Activated T-helper 2 cell treated with anti-CD3 and anti-CD28 coated beads, Interferon-gamma antibody, Interleukin-2, Interleukin-4, amounts not matched to agents 10 μg/mL and 5 μg/mL and 100 μg/mL, durations not matched to agents 14 hours and 24 hours and 36 hours (primary cell): ENCODE measurements at regions not wholly inside any gene's neighbourhood (a gene's known extent, or its start where the extent isn't known, plus 50 kb on each side); places are given as distances from the start of the nearest gene placed in this dataset.

Source experiments
- DNase-seq: peaks from one replicate; pipeline ENCODE4 v3.0.0; 2021; ENCODE audit warnings: low spot score
- H3K27ac Mint-ChIP-seq: one replicate; pipeline ENCODE4 v1.8.0; 2021; ENCODE audit warnings: mixed read lengths
- H3K27me3 Mint-ChIP-seq: one replicate; pipeline ENCODE4 v1.8.0; 2021; ENCODE audit warnings: low read depth, mixed read lengths
- H3K36me3 Mint-ChIP-seq: one replicate; pipeline ENCODE4 v1.8.0; 2021; ENCODE audit warnings: low read depth, mixed read lengths
- H3K4me1 Mint-ChIP-seq: one replicate; pipeline ENCODE4 v1.8.0; 2021; ENCODE audit warnings: low read depth, mixed read lengths
- H3K4me3 Mint-ChIP-seq: one replicate; pipeline ENCODE4 v1.8.0; 2021; ENCODE audit warnings: low read depth, mild to moderate bottlenecking, moderate library complexity, mixed read lengths
- H3K9me3 Mint-ChIP-seq: one replicate; pipeline ENCODE4 v1.8.0; 2021; ENCODE audit warnings: mixed read lengths
- intact Hi-C: fragments of 100-400 bp; cut with micrococcal nuclease; formaldehyde crosslinking; loops from one replicate; pipeline ENCODE4 v1.15.1; 2023

GRCh38 chr15:62979252-62979651 is 63.3 kb upstream of the TPM1 start:
- Mint-ChIP-seq H3K4me1 (no peaks in the 10 kb centered on the region), H3K27ac (no peak overlapping the region), H3K27me3 (peaks cover 8% of the 10 kb centered on the region)

GRCh38 chr15:62981071-62981470 is 61.5 kb upstream of the TPM1 start:
- Mint-ChIP-seq H3K27ac (no peak overlapping the region), H3K4me1 (no peaks in the 10 kb centered on the region), H3K9me3 (no peaks in the 10 kb centered on the region), H3K36me3 (no peaks in the 10 kb centered on the region), H3K4me3 (no peak overlapping the region), H3K27me3 (peaks cover 15% of the 10 kb centered on the region)
- intact Hi-C loops, result no loop called here
- no peak for DNase-seq

More at GRCh38 chr15:62979252-62979651, 63.3 kb upstream of the TPM1 start:
- intact Hi-C loops, result no loop called here
- Mint-ChIP-seq H3K36me3 (no peaks in the 10 kb centered on the region), H3K4me3 (no peak overlapping the region), H3K9me3 (no peaks in the 10 kb centered on the region)
- DNase-seq, result no peak

GRCh38 chr15:62983956-62984355 is 58.6 kb upstream of the TPM1 start:
- Mint-ChIP-seq H3K27ac (no peak overlapping the region), H3K36me3 (no peaks in the 10 kb centered on the region), H3K9me3 (no peaks in the 10 kb centered on the region), H3K4me1 (no peaks in the 10 kb centered on the region), H3K4me3 (no peak overlapping the region), H3K27me3 (peaks cover 17% of the 10 kb centered on the region)
- intact Hi-C loops, result no loop called here
- DNase-seq, result no peak

- Mint-ChIP-seq H3K36me3 (no peaks in the 10 kb centered on the region), H3K4me1 (no peaks in the 10 kb centered on the region), H3K9me3 (no peaks in the 10 kb centered on the region), H3K27ac (no peak overlapping the region), H3K27me3 (peaks cover 15% of the 10 kb centered on the region), H3K4me3 (no peak overlapping the region)
- DNase-seq, result no peak
- intact Hi-C loops, result no loop called here
These were observed 56.8 kb upstream of the TPM1 start for GRCh38 chr15:62985768-62986167.

GRCh38 chr15:62986948-62987347 is 55.6 kb upstream of the TPM1 start:
- Mint-ChIP-seq H3K4me3 (no peak overlapping the region), H3K4me1 (no peaks in the 10 kb centered on the region), H3K27me3 (peaks cover 16% of the 10 kb centered on the region), H3K27ac (no peak overlapping the region), H3K9me3 (no peaks in the 10 kb centered on the region), H3K36me3 (no peaks in the 10 kb centered on the region)
- intact Hi-C loops, result no loop called here
- DNase-seq, result no peak

- H3K36me3 Mint-ChIP-seq, result no peaks in the 10 kb centered on the region
- peaks cover 12% of the 10 kb centered on the region for H3K27me3 Mint-ChIP-seq
- intact Hi-C loops, result no loop called here
- no peak overlapping the region for H3K27ac Mint-ChIP-seq
- H3K9me3 Mint-ChIP-seq, result no peaks in the 10 kb centered on the region
- DNase-seq, result no peak
- no peak overlapping the region for H3K4me3 Mint-ChIP-seq
- H3K4me1 Mint-ChIP-seq, result no peaks in the 10 kb centered on the region
These were observed 53.8 kb upstream of the TPM1 start for GRCh38 chr15:62988701-62989100.

- Mint-ChIP-seq H3K9me3 (no peaks in the 10 kb centered on the region), H3K27ac (no peak overlapping the region), H3K27me3 (peaks cover 11% of the 10 kb centered on the region), H3K4me1 (no peaks in the 10 kb centered on the region), H3K36me3 (no peaks in the 10 kb centered on the region), H3K4me3 (no peak overlapping the region)
- intact Hi-C loops, result no loop called here
- no peak for DNase-seq
These were observed 53.0 kb upstream of the TPM1 start for GRCh38 chr15:62989366-62990055.

GRCh38 chr15:62991698-62992097 is 50.8 kb upstream of the TPM1 start:
- no peak overlapping the region for H3K27ac Mint-ChIP-seq
- H3K36me3 Mint-ChIP-seq, result no peaks in the 10 kb centered on the region
- no peak overlapping the region for H3K4me3 Mint-ChIP-seq
- no peak for DNase-seq
- peaks cover 5% of the 10 kb centered on the region for H3K27me3 Mint-ChIP-seq
- intact Hi-C loops, result no loop called here
- no peaks in the 10 kb centered on the region for H3K9me3 Mint-ChIP-seq
- H3K4me1 Mint-ChIP-seq, result no peaks in the 10 kb centered on the region

- intact Hi-C loops, result no loop called here
- no peaks in the 10 kb centered on the region for H3K36me3 Mint-ChIP-seq
- H3K9me3 Mint-ChIP-seq, result no peaks in the 10 kb centered on the region
- no peak for DNase-seq
- H3K4me1 Mint-ChIP-seq, result no peaks in the 10 kb centered on the region
- H3K27ac Mint-ChIP-seq, result no peak overlapping the region
- H3K4me3 Mint-ChIP-seq, result no peak overlapping the region
- H3K27me3 Mint-ChIP-seq, result peaks cover 6% of the 10 kb centered on the region
These were observed 50.2 kb upstream of the TPM1 start for GRCh38 chr15:62992302-62992701.
